GM12878 (cell line): ENCODE measurements at regions not wholly inside any gene's neighbourhood (a gene's known extent, or its start where the extent isn't known, plus 50 kb on each side); places are given as distances from the start of the nearest gene placed in this dataset.

Experiments
- POLR2A ChIP-seq: IDR thresholded peaks from 2 replicates; pipeline ENCODE4 v1.6.1; 2011; ENCODE audit warnings: low read depth, mild to moderate bottlenecking, low read length
- POLR2AphosphoS2 ChIP-seq: IDR thresholded peaks from 2 replicates; pipeline ENCODE4 v1.6.1; 2011; ENCODE audit warnings: low read depth, mild to moderate bottlenecking, low read length, improper control_type of control experiment, moderate library complexity

GRCh38 chr17:36672403-36672918, 71.1 kb downstream of the MRM1 start:
- TF ChIP-seq POLR2AphosphoS2, result no peak
- TF ChIP-seq POLR2A, result no peak
